ENCODE measurements at regions not wholly inside any gene's neighbourhood (a gene's known extent, or its start where the extent isn't known, plus 50 kb on each side); places are given as distances from the start of the nearest gene placed in this dataset.

DNA sequence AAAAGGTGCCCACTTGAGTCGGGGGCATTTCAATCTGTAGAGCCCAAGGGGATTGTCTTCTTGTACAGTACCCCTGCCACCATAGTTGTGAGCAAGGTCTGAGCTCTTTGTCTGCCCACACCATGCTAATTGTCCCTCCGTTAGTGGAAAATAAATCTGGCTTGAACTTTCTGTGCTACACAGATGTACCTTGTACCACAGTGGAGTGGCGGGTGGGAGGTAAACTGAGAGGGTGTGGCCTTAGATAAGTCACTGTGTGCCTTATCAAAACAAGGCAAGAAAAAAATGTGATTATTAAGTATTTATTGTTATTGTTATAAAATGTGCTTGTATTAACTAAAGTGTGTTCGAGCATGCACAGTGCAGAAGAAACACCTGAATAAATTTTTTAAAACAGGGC lies 242.9 kb upstream of the C2CD4B start:
- H3K9me3 Mint-ChIP-seq (ENCODE audit: insufficient read depth) = no peaks in the 10 kb centered on the region
- Histone ChIP-seq H3K4me2 (replicated peaks; ENCODE audit: low read depth, low read length, poor library complexity, severe bottlenecking) (no peak overlapping the region), H3K4me1 (ENCODE audit: control insufficient read depth in 2 of 2, insufficient read depth in 2 of 2, low read length in 2 of 2) (no peaks in the 10 kb centered on the region), H3K27ac (ENCODE audit: low read length in 2 of 2) (no peak overlapping the region), H3K27me3 (replicated peaks in 1 of 4; ENCODE audit: control extremely low read depth in 1 of 4, control insufficient read depth in 3 of 4, insufficient read depth in 4 of 4, low read length in 3 of 4) (peaks cover 0 to 5% (median 1%) of the 10 kb centered on the region in 4 experiments), H2AFZ (ENCODE audit: insufficient read depth, low read depth, low read length, poor library complexity, severe bottlenecking) (no peak overlapping the region), H3K79me2 (ENCODE audit: control insufficient read depth, insufficient read depth, low read length) (no peaks in the 10 kb centered on the region), H3K4me3 (ENCODE audit: control extremely low read depth in 1 of 5, extremely low read depth in 1 of 5, insufficient read depth in 1 of 5, low read depth in 2 of 5, low read length in 4 of 5) (no peak overlapping the region), H3K9ac (ENCODE audit: low read length) (no peak overlapping the region), H3K36me3 (replicated peaks in 1 of 2; ENCODE audit: control extremely low read depth in 1 of 2, control insufficient read depth in 1 of 2, extremely low read depth in 1 of 2, insufficient read depth in 2 of 2, low read length in 1 of 2) (no peaks in the 10 kb centered on the region), H3K9me3 (ENCODE audit: control extremely low read depth in 1 of 3, control insufficient read depth in 2 of 3, insufficient read depth in 1 of 3, low read length in 2 of 3) (no peaks in the 10 kb centered on the region), H4K20me1 (ENCODE audit: control insufficient read depth, insufficient read depth, low read length, poor library complexity, severe bottlenecking) (no peaks in the 10 kb centered on the region)
- CTCF ChIA-PET = no interaction called here
- no peak for ATAC-seq (ENCODE audit: low read depth)
- no peak overlapping the region for H3K27ac Mint-ChIP-seq
- WGBS (ENCODE audit: insufficient coverage) = no CpG with 5 or more reads among the region's 4 CpGs
- no peak for DNase-seq
- H3K4me1 Mint-ChIP-seq = no peaks in the 10 kb centered on the region
- intact Hi-C loops (cut with micrococcal nuclease) = no loop called here
- POLR2A ChIA-PET = no interaction called here
- H3K4me3 Mint-ChIP-seq = no peak overlapping the region
- H3K27me3 Mint-ChIP-seq = peaks cover 50% of the 10 kb centered on the region
- no peak for TF ChIP-seq EZH2 (IDR thresholded peaks at IDR 0.05; ENCODE audit: borderline replicate concordance, insufficient read depth, low read depth, low read length, poor library complexity, severe bottlenecking)
- TF ChIP-seq, protein P1, sequence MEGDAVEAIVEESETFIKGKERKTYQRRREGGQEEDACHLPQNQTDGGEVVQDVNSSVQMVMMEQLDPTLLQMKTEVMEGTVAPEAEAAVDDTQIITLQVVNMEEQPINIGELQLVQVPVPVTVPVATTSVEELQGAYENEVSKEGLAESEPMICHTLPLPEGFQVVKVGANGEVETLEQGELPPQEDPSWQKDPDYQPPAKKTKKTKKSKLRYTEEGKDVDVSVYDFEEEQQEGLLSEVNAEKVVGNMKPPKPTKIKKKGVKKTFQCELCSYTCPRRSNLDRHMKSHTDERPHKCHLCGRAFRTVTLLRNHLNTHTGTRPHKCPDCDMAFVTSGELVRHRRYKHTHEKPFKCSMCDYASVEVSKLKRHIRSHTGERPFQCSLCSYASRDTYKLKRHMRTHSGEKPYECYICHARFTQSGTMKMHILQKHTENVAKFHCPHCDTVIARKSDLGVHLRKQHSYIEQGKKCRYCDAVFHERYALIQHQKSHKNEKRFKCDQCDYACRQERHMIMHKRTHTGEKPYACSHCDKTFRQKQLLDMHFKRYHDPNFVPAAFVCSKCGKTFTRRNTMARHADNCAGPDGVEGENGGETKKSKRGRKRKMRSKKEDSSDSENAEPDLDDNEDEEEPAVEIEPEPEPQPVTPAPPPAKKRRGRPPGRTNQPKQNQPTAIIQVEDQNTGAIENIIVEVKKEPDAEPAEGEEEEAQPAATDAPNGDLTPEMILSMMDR (IDR thresholded peaks at IDR 0.05) = no peak

DNA sequence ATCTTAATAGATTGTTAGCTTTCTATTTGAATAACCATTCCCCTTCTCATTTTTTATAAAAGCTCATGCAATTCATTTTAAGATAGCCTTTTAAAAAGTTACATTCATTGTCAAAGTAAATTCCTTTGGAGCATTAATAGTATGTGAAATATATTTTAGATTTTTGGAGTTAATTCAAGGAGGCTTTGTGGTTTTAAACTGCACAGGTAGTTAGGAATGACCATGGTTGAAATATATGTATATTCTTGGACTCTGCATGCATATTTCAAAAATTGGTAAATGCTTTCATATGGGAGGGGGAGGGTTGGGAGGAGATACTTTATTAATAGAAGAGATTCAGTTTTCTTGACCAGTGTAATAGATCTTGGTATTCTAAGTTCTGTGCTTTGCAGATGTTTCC lies 244.4 kb upstream of the C2CD4B start:
- H3K4me1 ChIP-seq (ENCODE audit: control insufficient read depth in 2 of 2, insufficient read depth in 2 of 2, low read length in 2 of 2) = no peaks in the 10 kb centered on the region
- ChIA-PET CTCF (no interaction called here), POLR2A (no interaction called here)
- Mint-ChIP-seq H3K27ac (no peak overlapping the region), H3K27me3 (peaks cover 46% of the 10 kb centered on the region), H3K4me1 (no peaks in the 10 kb centered on the region), H3K9me3 (ENCODE audit: insufficient read depth) (no peaks in the 10 kb centered on the region), H3K4me3 (no peak overlapping the region)
- intact Hi-C loops (cut with micrococcal nuclease) = no loop called here
- H3K27ac ChIP-seq (ENCODE audit: low read length in 2 of 2) = no peak overlapping the region
- H3K4me2 ChIP-seq (replicated peaks; ENCODE audit: low read depth, low read length, poor library complexity, severe bottlenecking) = no peak overlapping the region
- no peaks in the 10 kb centered on the region for H3K79me2 ChIP-seq (ENCODE audit: control insufficient read depth, insufficient read depth, low read length)
- H3K36me3 ChIP-seq (replicated peaks in 1 of 2; ENCODE audit: control extremely low read depth in 1 of 2, control insufficient read depth in 1 of 2, extremely low read depth in 1 of 2, insufficient read depth in 2 of 2, low read length in 1 of 2) = no peaks in the 10 kb centered on the region
- H3K9ac ChIP-seq (ENCODE audit: low read length) = no peak overlapping the region
- no peak overlapping the region for H3K4me3 ChIP-seq (ENCODE audit: control extremely low read depth in 1 of 5, extremely low read depth in 1 of 5, insufficient read depth in 1 of 5, low read depth in 2 of 5, low read length in 4 of 5)
- H2AFZ ChIP-seq (ENCODE audit: insufficient read depth, low read depth, low read length, poor library complexity, severe bottlenecking) = no peak overlapping the region
- no peak for DNase-seq
- no peaks in the 10 kb centered on the region for H4K20me1 ChIP-seq (ENCODE audit: control insufficient read depth, insufficient read depth, low read length, poor library complexity, severe bottlenecking)
- TF ChIP-seq EZH2 (IDR thresholded peaks at IDR 0.05; ENCODE audit: borderline replicate concordance, insufficient read depth, low read depth, low read length, poor library complexity, severe bottlenecking) = no peak
- ATAC-seq (ENCODE audit: low read depth) = no peak
- H3K9me3 ChIP-seq (ENCODE audit: control extremely low read depth in 1 of 3, control insufficient read depth in 2 of 3, insufficient read depth in 1 of 3, low read length in 2 of 3) = no peaks in the 10 kb centered on the region
- H3K27me3 ChIP-seq (replicated peaks in 1 of 4; ENCODE audit: control extremely low read depth in 1 of 4, control insufficient read depth in 3 of 4, insufficient read depth in 4 of 4, low read length in 3 of 4) = peaks cover 0 to 5% (median 1%) of the 10 kb centered on the region in 4 experiments

All from B cell (primary cell).